Endodermal cell (in vitro differentiated cells): ENCODE measurements at regions not wholly inside any gene's neighbourhood (a gene's known extent, or its start where the extent isn't known, plus 50 kb on each side); places are given as distances from the start of the nearest gene placed in this dataset.

Experiments
- DNase-seq: peaks from one replicate; pipeline ENCODE4 v3.0.0-alpha.2; 2017
- H3K27ac ChIP-seq: 2 replicates; pipeline ENCODE4 v1.5.1; 2013; ENCODE audit warnings: mild to moderate bottlenecking, low read depth, low read length, moderate library complexity
- H3K27me3 ChIP-seq: 2 replicates; pipeline ENCODE4 v1.6.1; 2013; ENCODE audit warnings: mild to moderate bottlenecking, low read length, moderate library complexity; ENCODE audit not compliant: insufficient read depth, control insufficient read depth, poor library complexity, severe bottlenecking
- H3K36me3 ChIP-seq: 2 replicates; pipeline ENCODE4 v1.7.0; 2013; ENCODE audit warnings: mild to moderate bottlenecking, low read length, moderate library complexity; ENCODE audit not compliant: control insufficient read depth, insufficient read depth
- H3K4me1 ChIP-seq: one replicate; pipeline ENCODE4 v1.7.0; 2013; ENCODE audit warnings: low read length; ENCODE audit not compliant: control insufficient read depth, insufficient read depth
- H3K4me3 ChIP-seq: 2 replicates; pipeline ENCODE4 v1.5.1; 2013; ENCODE audit warnings: mild to moderate bottlenecking, low read length, moderate library complexity
- H3K9ac ChIP-seq: 2 replicates; pipeline ENCODE4 v1.6.1; 2013; ENCODE audit warnings: mild to moderate bottlenecking, low read length, moderate library complexity; ENCODE audit not compliant: poor library complexity, severe bottlenecking; ENCODE audit errors: extremely low read depth
- H3K9me3 ChIP-seq: 2 replicates; pipeline ENCODE4 v1.6.1; 2013; ENCODE audit warnings: mild to moderate bottlenecking, low read length, moderate library complexity; ENCODE audit not compliant: control insufficient read depth
- H3K27ac Mint-ChIP-seq: 2 replicates; pipeline ENCODE4 v1.8.0; 2020; ENCODE audit warnings: mixed read lengths
- H3K27me3 Mint-ChIP-seq: 2 replicates; pipeline ENCODE4 v1.8.0; 2021; ENCODE audit warnings: mild to moderate bottlenecking, mixed read lengths; ENCODE audit not compliant: insufficient read depth
- H3K36me3 Mint-ChIP-seq: 2 replicates; pipeline ENCODE4 v1.8.0; 2020; ENCODE audit warnings: low read depth, mixed read lengths
- H3K4me1 Mint-ChIP-seq: 2 replicates; pipeline ENCODE4 v1.8.0; 2020; ENCODE audit warnings: mixed read lengths
- H3K4me3 Mint-ChIP-seq: 2 replicates; pipeline ENCODE4 v1.8.0; 2020; ENCODE audit warnings: mild to moderate bottlenecking, moderate library complexity, mixed read lengths
- H3K9me3 Mint-ChIP-seq: 2 replicates; pipeline ENCODE4 v1.8.0; 2020; ENCODE audit warnings: mild to moderate bottlenecking, mixed read lengths
- WGBS, 2 experiments: methylation state at CpG; one replicate each; pipeline versions ENCODE4 v1.1.5 to v1.1.7; 2013; ENCODE audit warnings: missing lambda C conversion rate in 2 of 2, mixed read lengths in 1 of 2; ENCODE audit not compliant: insufficient coverage in 1 of 2, insufficient read length in 1 of 2; 5-methylcytosine and 5-hydroxymethylcytosine counted together
- TF ChIP-seq, protein P1 (sequence below): fragments of 200-600 bp; sonication (generic); conservative IDR thresholded peaks from 2 replicates; pipeline ENCODE4 v1.5.0; 2021; ENCODE audit warnings: antibody characterized with exemption, mild to moderate bottlenecking

DNA sequence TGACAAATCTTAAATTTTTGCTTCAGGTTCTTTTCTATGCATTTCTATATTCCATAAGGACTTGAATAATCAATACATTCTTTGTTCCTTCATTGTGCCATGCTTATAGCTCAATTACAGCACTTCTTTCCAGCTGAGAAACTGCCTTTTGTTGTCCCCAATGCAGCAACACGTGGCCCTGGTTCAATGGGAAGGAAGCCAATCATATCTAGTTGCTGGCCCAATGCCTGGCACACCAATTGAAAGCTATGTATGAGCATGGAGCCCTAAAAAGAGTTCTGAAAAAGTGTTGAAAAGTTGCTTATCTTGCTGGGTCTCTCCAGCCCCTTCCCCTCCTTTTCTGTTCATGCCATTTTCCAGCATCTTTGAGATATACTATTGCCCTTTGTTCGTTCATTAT is 448.0 kb upstream of the FAT3 start:
- no peaks in the 10 kb centered on the region for H3K36me3 ChIP-seq
- WGBS, 2 experiments = 91 to 100% methylated on average over 1 to 2 of the region's 2 CpGs
- Mint-ChIP-seq H3K9me3 (peaks cover 7% of the 10 kb centered on the region), H3K27ac (no peak overlapping the region), H3K4me3 (no peak overlapping the region), H3K4me1 (no peaks in the 10 kb centered on the region), H3K27me3 (no peaks in the 10 kb centered on the region), H3K36me3 (peaks cover 2% of the 10 kb centered on the region)
- no peaks in the 10 kb centered on the region for H3K9me3 ChIP-seq
- H3K9ac ChIP-seq = no peak overlapping the region
- no peaks in the 10 kb centered on the region for H3K27me3 ChIP-seq
- no peak overlapping the region for H3K27ac ChIP-seq
- no peak overlapping the region for H3K4me3 ChIP-seq
- no peaks in the 10 kb centered on the region for H3K4me1 ChIP-seq
- TF ChIP-seq, protein P1, sequence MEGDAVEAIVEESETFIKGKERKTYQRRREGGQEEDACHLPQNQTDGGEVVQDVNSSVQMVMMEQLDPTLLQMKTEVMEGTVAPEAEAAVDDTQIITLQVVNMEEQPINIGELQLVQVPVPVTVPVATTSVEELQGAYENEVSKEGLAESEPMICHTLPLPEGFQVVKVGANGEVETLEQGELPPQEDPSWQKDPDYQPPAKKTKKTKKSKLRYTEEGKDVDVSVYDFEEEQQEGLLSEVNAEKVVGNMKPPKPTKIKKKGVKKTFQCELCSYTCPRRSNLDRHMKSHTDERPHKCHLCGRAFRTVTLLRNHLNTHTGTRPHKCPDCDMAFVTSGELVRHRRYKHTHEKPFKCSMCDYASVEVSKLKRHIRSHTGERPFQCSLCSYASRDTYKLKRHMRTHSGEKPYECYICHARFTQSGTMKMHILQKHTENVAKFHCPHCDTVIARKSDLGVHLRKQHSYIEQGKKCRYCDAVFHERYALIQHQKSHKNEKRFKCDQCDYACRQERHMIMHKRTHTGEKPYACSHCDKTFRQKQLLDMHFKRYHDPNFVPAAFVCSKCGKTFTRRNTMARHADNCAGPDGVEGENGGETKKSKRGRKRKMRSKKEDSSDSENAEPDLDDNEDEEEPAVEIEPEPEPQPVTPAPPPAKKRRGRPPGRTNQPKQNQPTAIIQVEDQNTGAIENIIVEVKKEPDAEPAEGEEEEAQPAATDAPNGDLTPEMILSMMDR = no peak
- DNase-seq = no peak

DNA sequence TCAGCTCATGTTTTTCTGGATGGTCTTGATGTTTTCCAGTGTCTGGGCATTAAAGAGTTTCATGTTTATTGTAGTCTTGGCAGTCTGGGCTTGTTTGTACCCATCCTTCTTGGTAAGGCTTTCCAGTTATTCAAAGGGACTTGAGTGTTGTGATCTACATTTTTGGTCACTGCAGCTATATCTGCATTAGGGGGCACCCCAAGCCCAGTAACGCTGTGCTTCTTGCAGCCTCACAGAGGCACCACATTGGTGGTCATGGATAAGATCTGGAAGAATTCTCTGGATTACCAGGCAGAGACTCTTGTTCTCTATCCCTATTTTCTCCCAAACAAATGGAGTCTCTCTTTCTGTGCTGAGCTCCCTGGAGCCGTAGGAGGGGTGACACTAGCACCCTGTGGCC is 451.5 kb upstream of the FAT3 start:
- 80 to 81% methylated on average over 2 of the region's 2 CpGs for WGBS, 2 experiments
- Histone ChIP-seq H3K4me1 (no peaks in the 10 kb centered on the region), H3K9me3 (no peaks in the 10 kb centered on the region), H3K9ac (no peak overlapping the region), H3K36me3 (no peaks in the 10 kb centered on the region), H3K27ac (no peak overlapping the region), H3K27me3 (no peaks in the 10 kb centered on the region), H3K4me3 (no peak overlapping the region)
- Mint-ChIP-seq H3K4me3 (no peak overlapping the region), H3K27me3 (no peaks in the 10 kb centered on the region), H3K4me1 (no peaks in the 10 kb centered on the region), H3K36me3 (peaks cover 2% of the 10 kb centered on the region), H3K9me3 (no peaks in the 10 kb centered on the region), H3K27ac (no peak overlapping the region)
- peak; percentile 80 for DNase-seq
- TF ChIP-seq, protein P1 = peak; percentile 80

DNA sequence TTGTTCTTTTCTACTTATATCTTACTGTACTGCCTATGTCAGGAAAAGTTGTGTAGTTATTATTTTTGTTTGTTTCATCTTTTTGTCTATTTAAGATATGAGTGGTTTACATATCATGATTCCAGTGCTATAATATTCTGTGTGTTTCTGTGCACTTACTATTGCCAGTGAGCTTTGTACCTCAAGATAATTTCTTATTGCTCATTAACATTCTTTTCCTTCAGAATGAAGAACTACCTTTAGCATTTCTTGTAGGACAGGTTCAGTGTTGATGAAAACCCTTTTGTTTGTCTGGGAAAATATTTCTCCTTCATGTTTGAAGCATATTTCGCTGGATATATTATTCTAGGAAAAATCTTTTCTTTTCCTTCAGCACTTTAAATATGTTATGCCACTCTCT is 452.7 kb upstream of the FAT3 start:
- DNase-seq = no peak
- H3K27ac ChIP-seq = no peak overlapping the region
- no peaks in the 10 kb centered on the region for H3K9me3 ChIP-seq
- TF ChIP-seq, protein P1 = no peak
- H3K27me3 ChIP-seq = no peaks in the 10 kb centered on the region
- Mint-ChIP-seq H3K4me1 (no peaks in the 10 kb centered on the region), H3K4me3 (no peak overlapping the region), H3K27me3 (no peaks in the 10 kb centered on the region), H3K36me3 (peaks cover 2% of the 10 kb centered on the region), H3K27ac (no peak overlapping the region), H3K9me3 (no peaks in the 10 kb centered on the region)
- H3K9ac ChIP-seq = no peak overlapping the region
- WGBS, 2 experiments = no CpG with 5 or more reads among the region's 1 CpG
- no peaks in the 10 kb centered on the region for H3K4me1 ChIP-seq
- H3K4me3 ChIP-seq = no peak overlapping the region
- no peaks in the 10 kb centered on the region for H3K36me3 ChIP-seq
